Keratinocyte (primary cell): ENCODE measurements at regions not wholly inside any gene's neighbourhood (a gene's known extent, or its start where the extent isn't known, plus 50 kb on each side); places are given as distances from the start of the nearest gene placed in this dataset.

Experiments used
- DNase-seq: peaks from one replicate; pipeline ENCODE4 v3.0.0-alpha.2; 2011; ENCODE audit warnings: low read depth, missing footprints, low spot score
- FAIRE-seq: peaks from 2 replicates; lab custom pipeline; 2011; peaks lifted over from hg19 to GRCh38; lab: Jason Lieb, UNC
- H2AFZ ChIP-seq: 2 replicates; pipeline ENCODE4 v1.6.0; 2012; ENCODE audit warnings: low read length, control low read depth, inconsistent platforms; ENCODE audit not compliant: control insufficient read depth
- H3K27ac ChIP-seq: 2 replicates; pipeline ENCODE4 v1.5.1; 2011; ENCODE audit warnings: low read length; ENCODE audit not compliant: control insufficient read depth, insufficient read depth
- H3K27me3 ChIP-seq: 3 replicates; pipeline ENCODE4 v1.6.0; 2011; ENCODE audit warnings: low read length; ENCODE audit not compliant: control insufficient read depth, insufficient read depth; ENCODE audit errors: extremely low read depth
- H3K36me3 ChIP-seq, 2 experiments: 2 replicates in 1 of 2; 3 replicates in 1 of 2; pipeline ENCODE4 v1.5.1; 2011; ENCODE audit warnings: low read length in 2 of 2, mild to moderate bottlenecking in 1 of 2; ENCODE audit not compliant: control insufficient read depth in 2 of 2, insufficient read depth in 2 of 2; ENCODE audit errors: extremely low read depth in 1 of 2
- H3K4me1 ChIP-seq: 3 replicates; pipeline ENCODE4 v1.5.1; 2011; ENCODE audit warnings: low read length; ENCODE audit not compliant: control insufficient read depth, insufficient read depth; ENCODE audit errors: extremely low read depth
- H3K4me2 ChIP-seq: 3 replicates; pipeline ENCODE4 v1.6.0; 2011; ENCODE audit warnings: low read depth, low read length; ENCODE audit not compliant: control insufficient read depth, insufficient read depth; ENCODE audit errors: extremely low read depth
- H3K4me3 ChIP-seq, 3 experiments: fragments of 200-600 bp in 1 of 3; sonication (generic) in 1 of 3; 2 replicates in 2 of 3; 3 replicates in 1 of 3; pipeline ENCODE4 v1.5.1; 2011 to 2016; ENCODE audit warnings: low read length in 3 of 3, mild to moderate bottlenecking in 3 of 3, control low read depth in 2 of 3, inconsistent platforms in 1 of 3, low read depth in 1 of 3, mixed read lengths in 1 of 3, mixed run types in 1 of 3, moderate library complexity in 1 of 3; ENCODE audit not compliant: control insufficient read depth in 2 of 3, insufficient read depth in 2 of 3; ENCODE audit errors: extremely low read depth in 1 of 3
- H3K79me2 ChIP-seq: 2 replicates; pipeline ENCODE4 v1.6.0; 2012; ENCODE audit warnings: low read length; ENCODE audit not compliant: control insufficient read depth, insufficient read depth
- H3K9ac ChIP-seq: 3 replicates; pipeline ENCODE4 v1.6.0; 2011; ENCODE audit warnings: low read length; ENCODE audit not compliant: control insufficient read depth, insufficient read depth; ENCODE audit errors: extremely low read depth
- H3K9me1 ChIP-seq: 3 replicates; pipeline ENCODE4 v1.6.0; 2011; ENCODE audit warnings: low read length; ENCODE audit not compliant: control insufficient read depth, insufficient read depth; ENCODE audit errors: extremely low read depth
- H3K9me3 ChIP-seq: 2 replicates; pipeline ENCODE4 v1.5.1; 2012; ENCODE audit warnings: low read depth, low read length; ENCODE audit not compliant: control insufficient read depth
- H4K20me1 ChIP-seq: 3 replicates; pipeline ENCODE4 v1.6.0; 2011; ENCODE audit warnings: low read length; ENCODE audit not compliant: control insufficient read depth, insufficient read depth; ENCODE audit errors: extremely low read depth
- EZH2 ChIP-seq: IDR thresholded peaks from one replicate; pipeline ENCODE4 v1.6.1; 2012; ENCODE audit warnings: inconsistent platforms, mild to moderate bottlenecking, low read length, moderate library complexity
- dilution Hi-C: fragments of 300-500 bp; cut with MboI; formaldehyde crosslinking; loops from one replicate; pipeline ENCODE4 v1.7.0; 2020; ENCODE audit warnings: low sequenced_read_pairs; ENCODE audit not compliant: extremely low pct_ligation_motif_present
- TF ChIP-seq, protein P1 (sequence below), 3 experiments: IDR thresholded peaks in 1 of 3; conservative IDR thresholded peaks in 1 of 3; optimal IDR thresholded peaks in 1 of 3; 2 replicates in 2 of 3; 3 replicates in 1 of 3; pipeline versions ENCODE3 to v1.5.1; 2011; ENCODE audit warnings: low read length in 3 of 3, mild to moderate bottlenecking in 3 of 3, moderate library complexity in 2 of 3, control low read depth in 1 of 3, inconsistent platforms in 1 of 3; ENCODE audit not compliant: insufficient read depth in 2 of 3; ENCODE audit errors: extremely low read depth in 1 of 3

GRCh38 chr7:91559947-91560346, 295.7 kb downstream of the FZD1 start:
- H3K4me1 ChIP-seq: peaks cover 24% of the 10 kb centered on the region
- no peaks in the 10 kb centered on the region for H4K20me1 ChIP-seq
- no peaks in the 10 kb centered on the region for H3K79me2 ChIP-seq
- dilution Hi-C loops: no loop called here
- DNase-seq: no peak
- no peak overlapping the region for H3K4me3 ChIP-seq
- H3K27ac ChIP-seq: no peak overlapping the region
- H3K27me3 ChIP-seq: no peaks in the 10 kb centered on the region
- FAIRE-seq: no peak
- H2AFZ ChIP-seq: no peak overlapping the region
- H3K9me3 ChIP-seq: no peaks in the 10 kb centered on the region
- H3K9me1 ChIP-seq: no peaks in the 10 kb centered on the region
- no peak overlapping the region for H3K4me2 ChIP-seq
- no peak overlapping the region for H3K9ac ChIP-seq
- TF ChIP-seq, protein P1, sequence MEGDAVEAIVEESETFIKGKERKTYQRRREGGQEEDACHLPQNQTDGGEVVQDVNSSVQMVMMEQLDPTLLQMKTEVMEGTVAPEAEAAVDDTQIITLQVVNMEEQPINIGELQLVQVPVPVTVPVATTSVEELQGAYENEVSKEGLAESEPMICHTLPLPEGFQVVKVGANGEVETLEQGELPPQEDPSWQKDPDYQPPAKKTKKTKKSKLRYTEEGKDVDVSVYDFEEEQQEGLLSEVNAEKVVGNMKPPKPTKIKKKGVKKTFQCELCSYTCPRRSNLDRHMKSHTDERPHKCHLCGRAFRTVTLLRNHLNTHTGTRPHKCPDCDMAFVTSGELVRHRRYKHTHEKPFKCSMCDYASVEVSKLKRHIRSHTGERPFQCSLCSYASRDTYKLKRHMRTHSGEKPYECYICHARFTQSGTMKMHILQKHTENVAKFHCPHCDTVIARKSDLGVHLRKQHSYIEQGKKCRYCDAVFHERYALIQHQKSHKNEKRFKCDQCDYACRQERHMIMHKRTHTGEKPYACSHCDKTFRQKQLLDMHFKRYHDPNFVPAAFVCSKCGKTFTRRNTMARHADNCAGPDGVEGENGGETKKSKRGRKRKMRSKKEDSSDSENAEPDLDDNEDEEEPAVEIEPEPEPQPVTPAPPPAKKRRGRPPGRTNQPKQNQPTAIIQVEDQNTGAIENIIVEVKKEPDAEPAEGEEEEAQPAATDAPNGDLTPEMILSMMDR (optimal IDR thresholded peaks at IDR 0.05 in 1 of 3, IDR thresholded peaks at IDR 0.05 in 1 of 3, conservative IDR thresholded peaks at IDR 0.05 in 1 of 3; ENCODE audit: extremely low read depth in 1 of 3, insufficient read depth in 2 of 3, low read length in 3 of 3): no peak
- TF ChIP-seq EZH2: no peak
- H3K36me3 ChIP-seq: no peaks in the 10 kb centered on the region

- no peak overlapping the region for H3K4me3 ChIP-seq
- no peaks in the 10 kb centered on the region for H3K9me1 ChIP-seq
- FAIRE-seq (no peak), DNase-seq (no peak)
- no peaks in the 10 kb centered on the region for H3K79me2 ChIP-seq
- no peaks in the 10 kb centered on the region for H3K27me3 ChIP-seq
- dilution Hi-C loops: no loop called here
- no peak overlapping the region for H3K4me2 ChIP-seq
- H2AFZ ChIP-seq: no peak overlapping the region
- H3K9ac ChIP-seq: no peak overlapping the region
- TF ChIP-seq, protein P1 (optimal IDR thresholded peaks at IDR 0.05 in 1 of 3, IDR thresholded peaks at IDR 0.05 in 1 of 3, conservative IDR thresholded peaks at IDR 0.05 in 1 of 3; ENCODE audit: extremely low read depth in 1 of 3, insufficient read depth in 2 of 3, low read length in 3 of 3): no peak
- no peak for TF ChIP-seq EZH2
- H4K20me1 ChIP-seq: no peaks in the 10 kb centered on the region
- no peak overlapping the region for H3K27ac ChIP-seq
- no peaks in the 10 kb centered on the region for H3K9me3 ChIP-seq
- H3K4me1 ChIP-seq: no peaks in the 10 kb centered on the region
- H3K36me3 ChIP-seq: no peaks in the 10 kb centered on the region
These were observed 299.9 kb downstream of the FZD1 start for GRCh38 chr7:91564101-91564500.
